HEK293 (cell line): ENCODE measurements at regions not wholly inside any gene's neighbourhood (a gene's known extent, or its start where the extent isn't known, plus 50 kb on each side); places are given as distances from the start of the nearest gene placed in this dataset.

ENCODE experiments used
- CTCF ChIA-PET: fragments of 350-600 bp; formaldehyde crosslinking; extraction: SDS; loops from one replicate; lab custom pipeline; 2021; ENCODE audit warnings: antibody characterized with exemption; lab: Yijun Ruan, JAX
- POLR2A ChIA-PET: fragments of 300-600 bp; formaldehyde crosslinking; extraction: SDS; loops from one replicate; lab custom pipeline; 2020; ENCODE audit warnings: antibody characterized with exemption, inconsistent platforms; lab: Yijun Ruan, JAX
- H3K27ac ChIP-seq: fragments of 200-500 bp; sonication (Bioruptor generic); 2 replicates; pipeline ENCODE4 v1.5.1; 2014; ENCODE audit warnings: low read depth, low read length, control low read depth, inconsistent platforms; ENCODE audit errors: extremely low read depth
- H3K36me3 ChIP-seq, 2 experiments: fragments of 200-500 bp in 1 of 2; sonication (Bioruptor generic) in 1 of 2; 1 replicate in 1 of 2; 2 replicates in 1 of 2; pipeline ENCODE4 v1.5.1; 2014 to 2017; ENCODE audit warnings: inconsistent platforms in 2 of 2, low read length in 2 of 2; ENCODE audit not compliant: control insufficient read depth in 2 of 2, insufficient read depth in 1 of 2
- H3K4me1 ChIP-seq: fragments of 200-500 bp; sonication (Bioruptor generic); 2 replicates; pipeline ENCODE4 v1.5.1; 2014; ENCODE audit warnings: mild to moderate bottlenecking, low read length, inconsistent platforms; ENCODE audit not compliant: control insufficient read depth, insufficient read depth
- H3K4me3 ChIP-seq: 2 replicates; pipeline ENCODE4 v1.5.1; 2011; ENCODE audit warnings: low read depth, mild to moderate bottlenecking, control low read depth, low read length, moderate library complexity
- H3K9me3 ChIP-seq: fragments of 200-500 bp; sonication (Bioruptor generic); 2 replicates; pipeline ENCODE4 v1.5.1; 2014; ENCODE audit warnings: low read depth, low read length, inconsistent platforms; ENCODE audit not compliant: control insufficient read depth, insufficient read depth
- GLI2 ChIP-seq: fragments of 450-650 bp; formaldehyde crosslinking; IDR thresholded peaks from 2 replicates; pipeline ENCODE4; 2017; ENCODE audit warnings: missing biosample characterization, missing genetic modification characterization, low read depth, borderline replicate concordance
- IKZF3 ChIP-seq: fragments of 450-650 bp; IDR thresholded peaks from 2 replicates; pipeline ENCODE4 v1.5.0; 2018; ENCODE audit warnings: missing biosample characterization, mild to moderate bottlenecking, missing genetic modification characterization, moderate library complexity
- SP3 ChIP-seq: fragments of 450-650 bp; formaldehyde crosslinking; IDR thresholded peaks from 2 replicates; pipeline ENCODE4 v1.5.1; 2016; ENCODE audit warnings: missing biosample characterization, missing genetic modification characterization
- TCF7L2 ChIP-seq: IDR thresholded peaks from 2 replicates; pipeline ENCODE4 v1.6.1; 2011; ENCODE audit warnings: low read depth, mild to moderate bottlenecking, inconsistent platforms, low read length, moderate library complexity, borderline replicate concordance
- WT1 ChIP-seq: fragments of 450-650 bp; formaldehyde crosslinking; IDR thresholded peaks from 2 replicates; pipeline ENCODE4 v1.5.1; 2016; ENCODE audit warnings: missing biosample characterization, missing genetic modification characterization
- ZBTB7A ChIP-seq: fragments of 450-650 bp; formaldehyde crosslinking; IDR thresholded peaks from 2 replicates; pipeline ENCODE4 v1.5.1; 2016; ENCODE audit warnings: low read depth, missing biosample characterization, missing genetic modification characterization
- ZNF112 ChIP-seq: fragments of 450-650 bp; formaldehyde crosslinking; IDR thresholded peaks from 2 replicates; pipeline ENCODE4 v1.5.0; 2017; ENCODE audit warnings: missing biosample characterization, missing genetic modification characterization
- ZNF132 ChIP-seq: fragments of 450-650 bp; formaldehyde crosslinking; IDR thresholded peaks from 2 replicates; pipeline ENCODE4 v1.5.1; 2017; ENCODE audit warnings: missing biosample characterization, missing genetic modification characterization, borderline replicate concordance
- ZNF157 ChIP-seq: fragments of 450-650 bp; formaldehyde crosslinking; IDR thresholded peaks from 2 replicates; pipeline ENCODE4 v1.5.1; 2016; ENCODE audit warnings: missing biosample characterization, missing genetic modification characterization
- ZNF169 ChIP-seq: fragments of 450-650 bp; formaldehyde crosslinking; IDR thresholded peaks from 2 replicates; pipeline ENCODE4 v1.5.1; 2016; ENCODE audit warnings: missing biosample characterization, missing genetic modification characterization
- ZNF184 ChIP-seq: fragments of 450-650 bp; IDR thresholded peaks from 2 replicates; pipeline ENCODE4 v1.5.1; 2018; ENCODE audit warnings: missing biosample characterization, mild to moderate bottlenecking, missing genetic modification characterization
- ZNF433 ChIP-seq: fragments of 450-650 bp; formaldehyde crosslinking; IDR thresholded peaks from 2 replicates; pipeline ENCODE4 v1.5.1; 2016; ENCODE audit warnings: missing biosample characterization, missing genetic modification characterization, low read depth
- ZNF510 ChIP-seq: fragments of 450-650 bp; formaldehyde crosslinking; IDR thresholded peaks from 2 replicates; pipeline ENCODE4 v1.5.1; 2018; ENCODE audit warnings: mild to moderate bottlenecking, missing genetic modification characterization, missing biosample characterization; ENCODE audit not compliant: insufficient replicate concordance
- ZNF548 ChIP-seq: fragments of 450-650 bp; formaldehyde crosslinking; IDR thresholded peaks from 2 replicates; pipeline ENCODE4 v1.5.1; 2016; ENCODE audit warnings: missing biosample characterization, missing genetic modification characterization
- ZNF596 ChIP-seq: fragments of 450-650 bp; IDR thresholded peaks from 2 replicates; pipeline ENCODE4 v1.5.0; 2018; ENCODE audit warnings: missing biosample characterization, mild to moderate bottlenecking, missing genetic modification characterization, moderate library complexity
- ZNF660 ChIP-seq: fragments of 450-650 bp; IDR thresholded peaks from 2 replicates; pipeline ENCODE4 v1.5.1; 2018; ENCODE audit warnings: missing biosample characterization, mild to moderate bottlenecking, missing genetic modification characterization
- TF ChIP-seq, protein P1 (sequence below): fragments of 450-650 bp; formaldehyde crosslinking; IDR thresholded peaks from 2 replicates; pipeline ENCODE4 v1.5.1; 2016; ENCODE audit warnings: missing biosample characterization, missing genetic modification characterization
- TF ChIP-seq, protein P2 (sequence below): fragments of 450-650 bp; formaldehyde crosslinking; IDR thresholded peaks from 2 replicates; pipeline ENCODE4 v1.5.1; 2016; ENCODE audit warnings: missing biosample characterization, missing genetic modification characterization
- TF ChIP-seq, protein P3 (sequence below): fragments of 450-650 bp; formaldehyde crosslinking; IDR thresholded peaks from 2 replicates; pipeline ENCODE4 v1.5.1; 2016; ENCODE audit warnings: missing biosample characterization, missing genetic modification characterization, low read depth
- TF ChIP-seq, protein P4 (sequence below): fragments of 450-650 bp; formaldehyde crosslinking; IDR thresholded peaks from 2 replicates; pipeline ENCODE4 v1.5.1; 2016; ENCODE audit warnings: missing biosample characterization, missing genetic modification characterization

DNA sequence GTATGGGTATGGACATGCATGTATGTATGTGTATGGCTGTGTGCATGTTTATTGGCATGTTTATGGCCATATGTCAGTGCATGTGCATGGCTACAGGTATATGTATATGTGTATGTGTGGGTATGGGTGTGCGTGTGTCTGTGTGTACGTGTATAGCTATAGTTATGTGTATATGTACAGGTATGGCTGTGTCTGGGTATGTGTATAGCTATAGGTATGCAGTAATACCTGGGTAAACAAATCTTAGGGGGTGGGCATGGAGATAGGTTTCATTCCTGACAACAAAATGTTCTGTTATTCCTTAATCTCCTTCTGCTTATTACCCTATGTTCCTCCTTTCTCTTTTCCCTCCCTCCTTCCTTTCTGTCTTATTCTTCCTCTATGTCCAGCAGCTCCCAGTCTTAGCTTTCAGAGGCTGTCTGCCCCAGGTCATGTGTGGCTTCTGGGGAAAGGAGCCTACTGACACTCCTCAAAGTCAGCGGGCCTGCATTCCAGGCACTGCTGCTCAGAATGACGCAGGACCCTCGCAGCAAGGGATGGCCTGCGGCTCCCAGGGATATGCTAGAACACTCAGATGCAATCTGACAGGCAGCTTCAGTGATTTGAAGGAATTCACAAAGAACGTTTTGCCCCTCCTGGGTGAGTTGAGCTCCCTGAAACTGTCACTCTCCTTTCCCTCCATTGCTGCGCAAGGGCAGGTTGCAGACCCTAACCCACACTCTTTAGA lies 139.3 kb upstream of the PHACTR1 start:
- H3K36me3 ChIP-seq = no peaks in the 10 kb centered on the region
- no peak overlapping the region for H3K4me3 ChIP-seq
- CTCF ChIA-PET = interaction anchor here (0.6 to 1.2 kb wide), 4 partner anchors 16 to 729 kb away, joined by 3 to 6 read pairs (median 3); no protein-coding TSS in a partner anchor
- no peak for TF ChIP-seq ZNF132 (tag by site-specific recombination)
- no peak for TF ChIP-seq SP3 (tag by site-specific recombination)
- TF ChIP-seq ZNF112 = no peak
- TF ChIP-seq ZBTB7A (tag by site-specific recombination) = no peak
- TF ChIP-seq, all 188 proteins: peak for 0
- POLR2A ChIA-PET = no interaction called here
- Histone ChIP-seq H3K9me3 (no peaks in the 10 kb centered on the region), H3K27ac (no peak overlapping the region), H3K4me1 (no peaks in the 10 kb centered on the region)

DNA sequence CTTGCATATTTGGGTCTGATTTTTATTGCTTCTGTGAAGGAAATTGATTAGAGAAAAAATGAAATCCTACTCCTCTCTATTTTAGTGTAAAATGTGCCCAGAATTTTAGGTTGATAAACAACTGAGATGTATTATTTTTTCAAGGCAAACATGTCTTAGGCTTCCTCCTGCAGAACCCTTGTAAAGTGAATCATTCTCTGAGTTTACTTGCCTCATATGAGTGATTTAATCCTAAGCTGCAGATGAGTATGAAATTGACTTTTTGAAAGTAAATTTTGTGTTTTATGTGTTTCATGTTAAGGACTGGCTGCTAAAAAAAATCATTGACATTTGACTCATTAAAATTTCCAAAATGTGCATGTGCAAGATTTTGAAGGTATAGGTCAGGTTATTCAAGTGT lies 138.5 kb upstream of the PHACTR1 start:
- H3K4me3 ChIP-seq = no peak overlapping the region
- no peaks in the 10 kb centered on the region for H3K4me1 ChIP-seq
- ChIA-PET POLR2A (no interaction called here), CTCF (interaction anchor here (0.6 kb wide), 1 partner anchor 186 kb away, joined by 3 read pairs; no protein-coding TSS in a partner anchor)
- TF ChIP-seq IKZF3 (tag by site-specific recombination) (no peak), ZNF660 (tag by site-specific recombination) (no peak), ZNF596 (tag by site-specific recombination) (no peak), ZNF548 (no peak), ZNF433 (tag by site-specific recombination) (no peak), ZNF169 (tag by site-specific recombination) (no peak), ZNF184 (tag by site-specific recombination) (no peak), GLI2 (tag by site-specific recombination) (no peak), ZNF510 (tag by site-specific recombination) (no peak), TCF7L2 (no peak), ZNF157 (tag by site-specific recombination) (no peak), WT1 (no peak)
- TF ChIP-seq, protein P1, sequence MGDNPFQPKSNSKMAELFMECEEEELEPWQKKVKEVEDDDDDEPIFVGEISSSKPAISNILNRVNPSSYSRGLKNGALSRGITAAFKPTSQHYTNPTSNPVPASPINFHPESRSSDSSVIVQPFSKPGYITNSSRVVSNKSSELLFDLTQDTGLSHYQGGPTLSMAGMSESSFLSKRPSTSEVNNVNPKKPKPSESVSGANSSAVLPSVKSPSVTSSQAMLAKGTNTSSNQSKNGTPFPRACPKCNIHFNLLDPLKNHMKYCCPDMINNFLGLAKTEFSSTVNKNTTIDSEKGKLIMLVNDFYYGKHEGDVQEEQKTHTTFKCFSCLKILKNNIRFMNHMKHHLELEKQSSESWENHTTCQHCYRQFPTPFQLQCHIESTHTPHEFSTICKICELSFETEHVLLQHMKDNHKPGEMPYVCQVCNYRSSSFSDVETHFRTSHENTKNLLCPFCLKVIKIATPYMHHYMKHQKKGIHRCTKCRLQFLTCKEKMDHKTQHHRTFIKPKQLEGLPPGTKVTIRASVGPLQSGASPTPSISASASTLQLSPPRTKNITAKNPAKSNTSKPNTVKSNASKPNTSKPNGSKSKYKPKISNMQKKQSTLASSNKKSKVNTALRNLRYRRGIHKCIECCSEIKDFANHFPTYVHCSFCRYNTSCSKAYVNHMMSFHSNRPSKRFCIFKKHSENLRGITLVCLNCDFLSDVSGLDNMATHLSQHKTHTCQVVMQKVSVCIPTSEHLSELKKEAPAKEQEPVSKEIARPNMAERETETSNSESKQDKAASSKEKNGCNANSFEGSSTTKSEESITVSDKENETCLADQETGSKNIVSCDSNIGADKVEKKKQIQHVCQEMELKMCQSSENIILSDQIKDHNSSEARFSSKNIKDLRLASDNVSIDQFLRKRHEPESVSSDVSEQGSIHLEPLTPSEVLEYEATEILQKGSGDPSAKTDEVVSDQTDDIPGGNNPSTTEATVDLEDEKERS = no peak
- TF ChIP-seq, protein P2, sequence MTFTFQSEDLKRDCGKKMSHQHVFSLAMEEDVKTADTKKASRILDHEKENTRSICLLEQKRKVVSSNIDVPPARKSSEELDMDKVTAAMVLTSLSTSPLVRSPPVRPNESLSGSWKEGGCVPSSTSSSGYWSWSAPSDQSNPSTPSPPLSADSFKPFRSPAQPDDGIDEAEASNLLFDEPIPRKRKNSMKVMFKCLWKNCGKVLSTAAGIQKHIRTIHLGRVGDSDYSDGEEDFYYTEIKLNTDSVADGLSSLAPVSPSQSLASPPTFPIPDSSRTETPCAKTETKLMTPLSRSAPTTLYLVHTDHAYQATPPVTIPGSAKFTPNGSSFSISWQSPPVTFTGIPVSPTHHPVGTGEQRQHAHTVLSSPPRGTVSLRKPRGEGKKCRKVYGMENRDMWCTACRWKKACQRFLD (tag by site-specific recombination) = no peak
- TF ChIP-seq, protein P3, sequence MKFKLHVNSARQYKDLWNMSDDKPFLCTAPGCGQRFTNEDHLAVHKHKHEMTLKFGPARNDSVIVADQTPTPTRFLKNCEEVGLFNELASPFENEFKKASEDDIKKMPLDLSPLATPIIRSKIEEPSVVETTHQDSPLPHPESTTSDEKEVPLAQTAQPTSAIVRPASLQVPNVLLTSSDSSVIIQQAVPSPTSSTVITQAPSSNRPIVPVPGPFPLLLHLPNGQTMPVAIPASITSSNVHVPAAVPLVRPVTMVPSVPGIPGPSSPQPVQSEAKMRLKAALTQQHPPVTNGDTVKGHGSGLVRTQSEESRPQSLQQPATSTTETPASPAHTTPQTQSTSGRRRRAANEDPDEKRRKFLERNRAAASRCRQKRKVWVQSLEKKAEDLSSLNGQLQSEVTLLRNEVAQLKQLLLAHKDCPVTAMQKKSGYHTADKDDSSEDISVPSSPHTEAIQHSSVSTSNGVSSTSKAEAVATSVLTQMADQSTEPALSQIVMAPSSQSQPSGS (tag by site-specific recombination) = no peak
- TF ChIP-seq, protein P4, sequence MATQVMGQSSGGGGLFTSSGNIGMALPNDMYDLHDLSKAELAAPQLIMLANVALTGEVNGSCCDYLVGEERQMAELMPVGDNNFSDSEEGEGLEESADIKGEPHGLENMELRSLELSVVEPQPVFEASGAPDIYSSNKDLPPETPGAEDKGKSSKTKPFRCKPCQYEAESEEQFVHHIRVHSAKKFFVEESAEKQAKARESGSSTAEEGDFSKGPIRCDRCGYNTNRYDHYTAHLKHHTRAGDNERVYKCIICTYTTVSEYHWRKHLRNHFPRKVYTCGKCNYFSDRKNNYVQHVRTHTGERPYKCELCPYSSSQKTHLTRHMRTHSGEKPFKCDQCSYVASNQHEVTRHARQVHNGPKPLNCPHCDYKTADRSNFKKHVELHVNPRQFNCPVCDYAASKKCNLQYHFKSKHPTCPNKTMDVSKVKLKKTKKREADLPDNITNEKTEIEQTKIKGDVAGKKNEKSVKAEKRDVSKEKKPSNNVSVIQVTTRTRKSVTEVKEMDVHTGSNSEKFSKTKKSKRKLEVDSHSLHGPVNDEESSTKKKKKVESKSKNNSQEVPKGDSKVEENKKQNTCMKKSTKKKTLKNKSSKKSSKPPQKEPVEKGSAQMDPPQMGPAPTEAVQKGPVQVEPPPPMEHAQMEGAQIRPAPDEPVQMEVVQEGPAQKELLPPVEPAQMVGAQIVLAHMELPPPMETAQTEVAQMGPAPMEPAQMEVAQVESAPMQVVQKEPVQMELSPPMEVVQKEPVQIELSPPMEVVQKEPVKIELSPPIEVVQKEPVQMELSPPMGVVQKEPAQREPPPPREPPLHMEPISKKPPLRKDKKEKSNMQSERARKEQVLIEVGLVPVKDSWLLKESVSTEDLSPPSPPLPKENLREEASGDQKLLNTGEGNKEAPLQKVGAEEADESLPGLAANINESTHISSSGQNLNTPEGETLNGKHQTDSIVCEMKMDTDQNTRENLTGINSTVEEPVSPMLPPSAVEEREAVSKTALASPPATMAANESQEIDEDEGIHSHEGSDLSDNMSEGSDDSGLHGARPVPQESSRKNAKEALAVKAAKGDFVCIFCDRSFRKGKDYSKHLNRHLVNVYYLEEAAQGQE = no peak
- no peaks in the 10 kb centered on the region for H3K9me3 ChIP-seq
- no peaks in the 10 kb centered on the region for H3K36me3 ChIP-seq
- no peak overlapping the region for H3K27ac ChIP-seq
